ENCODE measurements at regions not wholly inside any gene's neighbourhood (a gene's known extent, or its start where the extent isn't known, plus 50 kb on each side); places are given as distances from the start of the nearest gene placed in this dataset.

- Mint-ChIP-seq H3K9me3 (no peaks in the 10 kb centered on the region), H3K36me3 (ENCODE audit: low read depth) (no peaks in the 10 kb centered on the region)
These were observed 351.7 kb downstream of the TCERG1L start for GRCh38 chr10:130959752-130960195.

GRCh38 chr10:130960531-130960930, 351.0 kb downstream of the TCERG1L start:
- no peaks in the 10 kb centered on the region for H3K9me3 Mint-ChIP-seq
- DNase-seq (ENCODE audit: low read depth, low spot score): no peak
- TF ChIP-seq CTCF (conservative IDR thresholded peaks at IDR 0.05): no peak
- no peak overlapping the region for H3K27ac Mint-ChIP-seq (ENCODE audit: unreplicated experiment)
- peaks cover 5% of the 10 kb centered on the region for H3K4me1 Mint-ChIP-seq
- no peaks in the 10 kb centered on the region for H3K27me3 Mint-ChIP-seq (ENCODE audit: low read depth)
- H3K4me3 Mint-ChIP-seq: no peak overlapping the region
- no peaks in the 10 kb centered on the region for H3K36me3 Mint-ChIP-seq (ENCODE audit: low read depth)

More at GRCh38 chr10:130959752-130960195, 351.7 kb downstream of the TCERG1L start:
- no peak for TF ChIP-seq CTCF (conservative IDR thresholded peaks at IDR 0.05)
- Mint-ChIP-seq H3K4me1 (peaks cover 5% of the 10 kb centered on the region), H3K4me3 (no peak overlapping the region), H3K27ac (ENCODE audit: unreplicated experiment) (no peak overlapping the region), H3K27me3 (ENCODE audit: low read depth) (no peaks in the 10 kb centered on the region)
- DNase-seq (ENCODE audit: low read depth, low spot score): no peak

GRCh38 chr10:130961506-130962239, 349.8 kb downstream of the TCERG1L start:
- H3K9me3 Mint-ChIP-seq: no peaks in the 10 kb centered on the region
- no peak for DNase-seq (ENCODE audit: low read depth, low spot score)
- no peak overlapping the region for H3K4me3 Mint-ChIP-seq
- no peak for TF ChIP-seq CTCF (conservative IDR thresholded peaks at IDR 0.05)
- H3K27me3 Mint-ChIP-seq (ENCODE audit: low read depth): peaks cover 4% of the 10 kb centered on the region
- H3K27ac Mint-ChIP-seq (ENCODE audit: unreplicated experiment): no peak overlapping the region
- H3K4me1 Mint-ChIP-seq: peaks cover 5% of the 10 kb centered on the region
- H3K36me3 Mint-ChIP-seq (ENCODE audit: low read depth): no peaks in the 10 kb centered on the region

- no peaks in the 10 kb centered on the region for H3K36me3 Mint-ChIP-seq (ENCODE audit: low read depth)
- H3K4me3 Mint-ChIP-seq: no peak overlapping the region
- DNase-seq (ENCODE audit: low read depth, low spot score): no peak
- peaks cover 7% of the 10 kb centered on the region for H3K27me3 Mint-ChIP-seq (ENCODE audit: low read depth)
- no peak for TF ChIP-seq CTCF (conservative IDR thresholded peaks at IDR 0.05)
- H3K9me3 Mint-ChIP-seq: no peaks in the 10 kb centered on the region
- H3K4me1 Mint-ChIP-seq: peaks cover 5% of the 10 kb centered on the region
- peak overlapping the region; percentile 57 for H3K27ac Mint-ChIP-seq (ENCODE audit: unreplicated experiment)
These were observed 349.1 kb downstream of the TCERG1L start for GRCh38 chr10:130962240-130963051.

GRCh38 chr10:130963052-130963393, 348.5 kb downstream of the TCERG1L start:
- Mint-ChIP-seq H3K9me3 (no peaks in the 10 kb centered on the region), H3K4me1 (peaks cover 5% of the 10 kb centered on the region), H3K27ac (ENCODE audit: unreplicated experiment) (no peak overlapping the region), H3K27me3 (ENCODE audit: low read depth) (peaks cover 7% of the 10 kb centered on the region), H3K4me3 (no peak overlapping the region), H3K36me3 (ENCODE audit: low read depth) (no peaks in the 10 kb centered on the region)
- DNase-seq (ENCODE audit: low read depth, low spot score): no peak
- no peak for TF ChIP-seq CTCF (conservative IDR thresholded peaks at IDR 0.05)

All from neural crest cell (in vitro differentiated cells).